WTC11 (cell line): ENCODE measurements at regions not wholly inside any gene's neighbourhood (a gene's known extent, or its start where the extent isn't known, plus 50 kb on each side); places are given as distances from the start of the nearest gene placed in this dataset.

Experiments
- CTCF ChIP-seq: fragments of 200-600 bp; IDR thresholded peaks from 2 replicates; pipeline ENCODE4 v1.8.0; 2022; ENCODE audit warnings: antibody characterized with exemption
- NFYB ChIP-seq: sonication (generic); formaldehyde crosslinking; conservative IDR thresholded peaks from 2 replicates; pipeline ENCODE4 v1.8.0; 2022; ENCODE audit warnings: low read depth, missing genetic modification reagents

- TF ChIP-seq CTCF, result no peak
- no peak for TF ChIP-seq NFYB (CRISPR knock-in tag)
These were observed 193.5 kb downstream of the RWDD3 start for GRCh38 chr1:95427525-95427924.
